ENCODE measurements at regions not wholly inside any gene's neighbourhood (a gene's known extent, or its start where the extent isn't known, plus 50 kb on each side); places are given as distances from the start of the nearest gene placed in this dataset.

DNA sequence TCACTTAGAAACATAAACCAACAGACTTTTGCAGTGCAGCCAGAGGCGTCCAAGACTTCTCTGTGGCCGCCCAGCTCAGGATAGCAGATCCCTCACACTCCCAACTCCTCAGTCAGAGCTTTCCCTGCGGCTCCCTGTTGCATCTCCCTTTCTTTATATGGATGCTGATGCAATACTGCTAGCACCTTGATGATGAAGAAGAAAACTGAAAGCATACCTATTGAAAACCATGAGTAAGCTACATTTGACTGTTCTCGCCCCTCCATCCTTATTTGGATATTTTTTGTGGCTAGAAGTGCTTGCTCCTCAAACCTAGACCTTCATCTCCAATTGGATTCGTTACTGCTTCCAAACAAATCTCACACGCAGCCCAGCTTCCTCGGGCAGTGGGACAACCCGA is 57.3 kb upstream of the UBL3 start:
- Histone ChIP-seq H3K79me2 (ENCODE audit: low read length) (no peaks in the 10 kb centered on the region), H3K9ac (ENCODE audit: low read length) (no peak overlapping the region), H3K4me3 (ENCODE audit: low read length) (no peak overlapping the region), H3K27me3 (ENCODE audit: low read depth, low read length) (no peaks in the 10 kb centered on the region), H3K9me3 (ENCODE audit: insufficient read depth, low read length) (no peaks in the 10 kb centered on the region), H3K36me3 (replicated peaks; ENCODE audit: low read depth, low read length) (no peaks in the 10 kb centered on the region), H2AFZ (ENCODE audit: low read depth, low read length) (peak overlapping the region; percentile 12; the same call in 1 of the 2 replicates), H3K4me1 (ENCODE audit: low read length) (peaks cover 16% of the 10 kb centered on the region), H3K27ac (ENCODE audit: low read length) (no peak overlapping the region), H4K20me1 (ENCODE audit: insufficient read depth, low read length) (no peaks in the 10 kb centered on the region), H3K4me2 (ENCODE audit: low read length) (peak overlapping the region; percentile 25)
- TF ChIP-seq CTCF (IDR thresholded peaks at IDR 0.05; ENCODE audit: low read depth, low read length) (no peak), EZH2phosphoT487 (IDR thresholded peaks at IDR 0.05; ENCODE audit: low read depth) (no peak)

GRCh38 chr13:29906432-29907011 is 56.1 kb upstream of the UBL3 start:
- TF ChIP-seq CTCF (IDR thresholded peaks at IDR 0.05; ENCODE audit: low read depth, low read length) = no peak
- no peak for TF ChIP-seq EZH2phosphoT487 (IDR thresholded peaks at IDR 0.05; ENCODE audit: low read depth)
- H3K36me3 ChIP-seq (replicated peaks; ENCODE audit: low read depth, low read length) = no peaks in the 10 kb centered on the region
- no peak overlapping the region for H3K9ac ChIP-seq (ENCODE audit: low read length)
- H3K79me2 ChIP-seq (ENCODE audit: low read length) = no peaks in the 10 kb centered on the region
- no peak overlapping the region for H3K4me3 ChIP-seq (ENCODE audit: low read length)
- H3K4me2 ChIP-seq (ENCODE audit: low read length) = no peak overlapping the region
- no peaks in the 10 kb centered on the region for H3K9me3 ChIP-seq (ENCODE audit: insufficient read depth, low read length)
- no peaks in the 10 kb centered on the region for H3K27me3 ChIP-seq (ENCODE audit: low read depth, low read length)
- peaks cover 16% of the 10 kb centered on the region for H3K4me1 ChIP-seq (ENCODE audit: low read length)
- H2AFZ ChIP-seq (ENCODE audit: low read depth, low read length) = no peak overlapping the region
- H3K27ac ChIP-seq (ENCODE audit: low read length) = no peak overlapping the region
- H4K20me1 ChIP-seq (ENCODE audit: insufficient read depth, low read length) = no peaks in the 10 kb centered on the region

GRCh38 chr13:29905845-29906244 is 55.4 kb upstream of the UBL3 start:
- peaks cover 3% of the 10 kb centered on the region; the same call in 1 of the 2 replicates for H3K27me3 ChIP-seq (ENCODE audit: low read depth, low read length)
- H4K20me1 ChIP-seq (ENCODE audit: insufficient read depth, low read length) = no peaks in the 10 kb centered on the region
- no peak overlapping the region for H3K4me2 ChIP-seq (ENCODE audit: low read length)
- no peak for TF ChIP-seq CTCF (IDR thresholded peaks at IDR 0.05; ENCODE audit: low read depth, low read length)
- TF ChIP-seq EZH2phosphoT487 (IDR thresholded peaks at IDR 0.05; ENCODE audit: low read depth) = no peak
- no peak overlapping the region for H3K9ac ChIP-seq (ENCODE audit: low read length)
- no peak overlapping the region for H3K27ac ChIP-seq (ENCODE audit: low read length)
- H3K4me1 ChIP-seq (ENCODE audit: low read length) = peaks cover 16% of the 10 kb centered on the region
- no peak overlapping the region for H2AFZ ChIP-seq (ENCODE audit: low read depth, low read length)
- no peak overlapping the region for H3K4me3 ChIP-seq (ENCODE audit: low read length)
- H3K36me3 ChIP-seq (replicated peaks; ENCODE audit: low read depth, low read length) = no peaks in the 10 kb centered on the region
- no peaks in the 10 kb centered on the region for H3K79me2 ChIP-seq (ENCODE audit: low read length)
- no peaks in the 10 kb centered on the region for H3K9me3 ChIP-seq (ENCODE audit: insufficient read depth, low read length)

DNA sequence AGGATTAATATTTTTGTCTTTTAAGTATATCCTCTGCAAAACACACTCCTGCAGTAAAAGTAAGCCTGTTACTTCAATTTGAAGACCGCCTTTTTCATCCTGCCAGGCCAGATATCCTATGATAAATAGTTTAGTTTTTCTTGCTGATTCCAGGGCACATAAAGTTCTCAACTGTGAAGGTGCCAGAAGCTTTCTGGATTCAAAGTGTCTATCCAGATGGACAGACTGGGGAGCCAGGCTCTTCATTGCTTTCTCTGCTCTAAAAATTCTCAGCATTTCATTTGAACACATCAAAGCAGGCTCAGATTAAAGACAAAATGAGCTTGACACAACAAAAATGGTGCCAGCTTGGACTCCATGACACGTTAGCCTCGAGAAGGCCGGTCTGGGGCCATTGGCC is 53.6 kb upstream of the UBL3 start:
- no peak overlapping the region for H3K27ac ChIP-seq (ENCODE audit: low read length)
- H3K4me1 ChIP-seq (ENCODE audit: low read length) = peaks cover 16% of the 10 kb centered on the region
- peaks cover 13% of the 10 kb centered on the region; the same call in 1 of the 2 replicates for H3K27me3 ChIP-seq (ENCODE audit: low read depth, low read length)
- no peak overlapping the region for H3K4me2 ChIP-seq (ENCODE audit: low read length)
- no peak overlapping the region for H2AFZ ChIP-seq (ENCODE audit: low read depth, low read length)
- H3K9ac ChIP-seq (ENCODE audit: low read length) = no peak overlapping the region
- TF ChIP-seq EZH2phosphoT487 (IDR thresholded peaks at IDR 0.05; ENCODE audit: low read depth) (no peak), CTCF (IDR thresholded peaks at IDR 0.05; ENCODE audit: low read depth, low read length) (no peak)
- no peaks in the 10 kb centered on the region for H3K79me2 ChIP-seq (ENCODE audit: low read length)
- no peak overlapping the region for H3K4me3 ChIP-seq (ENCODE audit: low read length)
- H3K9me3 ChIP-seq (ENCODE audit: insufficient read depth, low read length) = no peaks in the 10 kb centered on the region
- H4K20me1 ChIP-seq (ENCODE audit: insufficient read depth, low read length) = no peaks in the 10 kb centered on the region
- H3K36me3 ChIP-seq (replicated peaks; ENCODE audit: low read depth, low read length) = no peaks in the 10 kb centered on the region
